H1 (cell line): ENCODE measurements at regions not wholly inside any gene's neighbourhood (a gene's known extent, or its start where the extent isn't known, plus 50 kb on each side); places are given as distances from the start of the nearest gene placed in this dataset.

ENCODE experiments used
- BACH1 ChIP-seq: IDR thresholded peaks from 2 replicates; pipeline ENCODE4 v1.6.1; 2012; ENCODE audit warnings: low read length, improper control_type of control experiment
- BCL11A ChIP-seq, 2 experiments: IDR thresholded peaks; one replicate each; pipeline ENCODE4 v1.6.1; 2011; ENCODE audit warnings: low read depth in 2 of 2, low read length in 2 of 2, mild to moderate bottlenecking in 2 of 2
- CBX5 ChIP-seq: fragments of 300-800, 300-1000 bp; sonication (generic); IDR thresholded peaks from 2 replicates; pipeline ENCODE4 v1.7.1; 2016; ENCODE audit warnings: antibody characterized with exemption, low read length, low read depth
- CEBPB ChIP-seq: IDR thresholded peaks from 2 replicates; pipeline ENCODE4 v1.6.1; 2012; ENCODE audit warnings: low read depth, low read length
- CTCF ChIP-seq, 3 experiments: IDR thresholded peaks; 1 replicate in 2 of 3; 2 replicates in 1 of 3; pipeline versions ENCODE4 v1.5.1 to v1.6.1; 2011; ENCODE audit warnings: low read length in 3 of 3, mild to moderate bottlenecking in 3 of 3, inconsistent platforms in 2 of 3, low read depth in 1 of 3, moderate library complexity in 1 of 3; ENCODE audit not compliant: insufficient read depth in 1 of 3; ENCODE audit errors: control extremely low read depth in 1 of 3
- EP300 ChIP-seq, 2 experiments: IDR thresholded peaks; 1 replicate in 1 of 2; 2 replicates in 1 of 2; pipeline ENCODE4 v1.6.1; 2011 to 2012; ENCODE audit warnings: low read depth in 2 of 2, low read length in 2 of 2, mild to moderate bottlenecking in 2 of 2, borderline replicate concordance in 1 of 2, inconsistent platforms in 1 of 2, moderate library complexity in 1 of 2
- EZH2 ChIP-seq: fragments of 200-600 bp; sonication (generic); IDR thresholded peaks from 2 replicates; pipeline ENCODE4 v1.7.1; 2012; ENCODE audit warnings: low read depth, mild to moderate bottlenecking, moderate library complexity, low read length, inconsistent platforms; ENCODE audit not compliant: severe bottlenecking
- JUN ChIP-seq: IDR thresholded peaks from 2 replicates; pipeline ENCODE4 v1.6.1; 2011; ENCODE audit warnings: low read depth, mild to moderate bottlenecking, improper control_type of control experiment, low read length
- JUND ChIP-seq: IDR thresholded peaks from 2 replicates; pipeline ENCODE4 v1.6.1; 2011; ENCODE audit warnings: mild to moderate bottlenecking, improper control_type of control experiment, low read length
- KDM1A ChIP-seq: fragments of 200-600, 300-600 bp; sonication (generic); IDR thresholded peaks from 2 replicates; pipeline ENCODE4 v1.7.1; 2016; ENCODE audit warnings: mild to moderate bottlenecking, low read length, borderline replicate concordance
- SIN3A ChIP-seq, 2 experiments: IDR thresholded peaks in 1 of 2; conservative IDR thresholded peaks in 1 of 2; 2 replicates each; pipeline ENCODE4 v1.6.1; 2011 to 2012; ENCODE audit warnings: low read length in 2 of 2, improper control_type of control experiment in 1 of 2, low read depth in 1 of 2, mild to moderate bottlenecking in 1 of 2
- SP2 ChIP-seq: IDR thresholded peaks from 2 replicates; pipeline ENCODE4 v1.6.1; 2012; ENCODE audit warnings: mild to moderate bottlenecking, low read length, inconsistent platforms
- ZNF274 ChIP-seq: IDR thresholded peaks from 2 replicates; pipeline ENCODE4 v1.7.0; 2012; ENCODE audit warnings: low read length, borderline replicate concordance; ENCODE audit errors: extremely low read depth
- TF ChIP-seq, protein P1 (sequence below): IDR thresholded peaks from 2 replicates; pipeline ENCODE4 v1.6.1; 2012; ENCODE audit warnings: low read length, inconsistent platforms

DNA sequence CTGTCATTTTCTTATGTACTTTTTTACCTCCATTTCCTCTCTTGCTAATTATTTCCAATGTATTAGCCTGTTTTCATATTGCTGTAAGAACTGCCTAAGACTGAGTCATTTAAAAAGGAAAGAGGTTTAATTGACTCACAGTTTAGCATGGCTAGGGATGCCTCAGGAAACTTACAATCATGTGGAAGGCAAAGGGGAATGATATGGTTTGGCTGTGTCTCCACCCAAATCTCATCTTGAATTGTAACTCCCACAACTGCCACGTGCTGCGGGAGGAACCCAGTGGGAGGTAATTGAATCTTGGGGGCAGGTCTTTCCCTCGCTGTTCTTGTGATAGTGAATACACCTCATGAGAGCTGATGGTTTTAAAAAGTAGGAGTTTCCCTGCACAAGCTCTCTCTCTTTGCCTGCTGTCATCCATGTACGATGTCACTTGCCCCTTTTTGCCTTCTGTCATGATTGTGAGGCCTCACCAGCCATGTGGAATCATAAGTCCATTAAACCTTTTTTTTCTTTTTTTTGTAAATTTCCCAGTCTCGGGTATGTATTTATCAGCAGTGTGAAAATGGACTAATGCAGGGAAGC, 870.0 kb upstream of the INTU start:
- no peak for TF ChIP-seq EZH2
- no peak for TF ChIP-seq SP2
- TF ChIP-seq CTCF (IDR thresholded peaks at IDR 0.05; ENCODE audit: control extremely low read depth in 1 of 3, insufficient read depth in 1 of 3, low read depth in 1 of 3, low read length in 3 of 3): no peak
- TF ChIP-seq, protein P1, sequence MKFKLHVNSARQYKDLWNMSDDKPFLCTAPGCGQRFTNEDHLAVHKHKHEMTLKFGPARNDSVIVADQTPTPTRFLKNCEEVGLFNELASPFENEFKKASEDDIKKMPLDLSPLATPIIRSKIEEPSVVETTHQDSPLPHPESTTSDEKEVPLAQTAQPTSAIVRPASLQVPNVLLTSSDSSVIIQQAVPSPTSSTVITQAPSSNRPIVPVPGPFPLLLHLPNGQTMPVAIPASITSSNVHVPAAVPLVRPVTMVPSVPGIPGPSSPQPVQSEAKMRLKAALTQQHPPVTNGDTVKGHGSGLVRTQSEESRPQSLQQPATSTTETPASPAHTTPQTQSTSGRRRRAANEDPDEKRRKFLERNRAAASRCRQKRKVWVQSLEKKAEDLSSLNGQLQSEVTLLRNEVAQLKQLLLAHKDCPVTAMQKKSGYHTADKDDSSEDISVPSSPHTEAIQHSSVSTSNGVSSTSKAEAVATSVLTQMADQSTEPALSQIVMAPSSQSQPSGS: no peak
- no peak for TF ChIP-seq BCL11A (IDR thresholded peaks at IDR 0.05; ENCODE audit: low read depth in 2 of 2, low read length in 2 of 2)
- no peak for TF ChIP-seq CEBPB
- TF ChIP-seq ZNF274: no peak
- TF ChIP-seq BACH1: no peak
- TF ChIP-seq EP300 (IDR thresholded peaks at IDR 0.05; ENCODE audit: borderline replicate concordance in 1 of 2, low read depth in 2 of 2, low read length in 2 of 2): no peak
- no peak for TF ChIP-seq JUND
- no peak for TF ChIP-seq KDM1A
- no peak for TF ChIP-seq JUN
- no peak for TF ChIP-seq CBX5
- TF ChIP-seq SIN3A (conservative IDR thresholded peaks at IDR 0.05 in 1 of 2, IDR thresholded peaks at IDR 0.05 in 1 of 2; ENCODE audit: low read depth in 1 of 2, low read length in 2 of 2): no peak
